EL (cell line): ENCODE measurements at regions not wholly inside any gene's neighbourhood (a gene's known extent, or its start where the extent isn't known, plus 50 kb on each side); places are given as distances from the start of the nearest gene placed in this dataset.

Experiments used
- DNase-seq: peaks from one replicate; pipeline ENCODE4 v3.0.0-alpha.2; 2016

- DNase-seq = no peak
Measured at GRCh38 chr13:31929031-31929770, 102.4 kb upstream of the FRY start.

GRCh38 chr13:31930490-31930889 is 101.1 kb upstream of the FRY start:
- no peak for DNase-seq

GRCh38 chr13:31930901-31931522 is 100.6 kb upstream of the FRY start:
- no peak for DNase-seq

- no peak for DNase-seq
Measured at GRCh38 chr13:31937436-31937835, 94.1 kb upstream of the FRY start.

GRCh38 chr13:31940076-31940475 is 91.5 kb upstream of the FRY start:
- DNase-seq = no peak

- no peak for DNase-seq
Measured at GRCh38 chr13:31943591-31943990, 88.0 kb upstream of the FRY start.

- DNase-seq = no peak
Measured at GRCh38 chr13:31944262-31945160, 87.1 kb upstream of the FRY start.

GRCh38 chr13:31945202-31945961 is 86.2 kb upstream of the FRY start:
- peak; percentile 86 for DNase-seq

- DNase-seq = peak; percentile 65
Measured at GRCh38 chr13:31946091-31946770, 85.3 kb upstream of the FRY start.

- peak; percentile 37 for DNase-seq
Measured at GRCh38 chr13:31947105-31947504, 84.5 kb upstream of the FRY start.

GRCh38 chr13:31947506-31947905 is 84.1 kb upstream of the FRY start:
- peak; percentile 48 for DNase-seq

- no peak for DNase-seq
Measured at GRCh38 chr13:31949486-31949885, 82.1 kb upstream of the FRY start.

- DNase-seq = no peak
Measured at GRCh38 chr13:31950111-31950815, 81.3 kb upstream of the FRY start.

GRCh38 chr13:31951215-31951678 is 80.3 kb upstream of the FRY start:
- no peak for DNase-seq

- no peak for DNase-seq
Measured at GRCh38 chr13:31952641-31953380, 78.8 kb upstream of the FRY start.

GRCh38 chr13:31955101-31955500 is 76.5 kb upstream of the FRY start:
- DNase-seq = no peak

GRCh38 chr13:31955741-31956140 is 75.8 kb upstream of the FRY start:
- DNase-seq = no peak

- peak; percentile 33 for DNase-seq
Measured at GRCh38 chr13:31956980-31957644, 74.5 kb upstream of the FRY start.

GRCh38 chr13:31957772-31958171 is 73.8 kb upstream of the FRY start:
- DNase-seq = no peak

- peak; percentile 48 for DNase-seq
Measured at GRCh38 chr13:31962731-31963370, 68.7 kb upstream of the FRY start.
